ENCODE measurements at regions not wholly inside any gene's neighbourhood (a gene's known extent, or its start where the extent isn't known, plus 50 kb on each side); places are given as distances from the start of the nearest gene placed in this dataset.

DNA sequence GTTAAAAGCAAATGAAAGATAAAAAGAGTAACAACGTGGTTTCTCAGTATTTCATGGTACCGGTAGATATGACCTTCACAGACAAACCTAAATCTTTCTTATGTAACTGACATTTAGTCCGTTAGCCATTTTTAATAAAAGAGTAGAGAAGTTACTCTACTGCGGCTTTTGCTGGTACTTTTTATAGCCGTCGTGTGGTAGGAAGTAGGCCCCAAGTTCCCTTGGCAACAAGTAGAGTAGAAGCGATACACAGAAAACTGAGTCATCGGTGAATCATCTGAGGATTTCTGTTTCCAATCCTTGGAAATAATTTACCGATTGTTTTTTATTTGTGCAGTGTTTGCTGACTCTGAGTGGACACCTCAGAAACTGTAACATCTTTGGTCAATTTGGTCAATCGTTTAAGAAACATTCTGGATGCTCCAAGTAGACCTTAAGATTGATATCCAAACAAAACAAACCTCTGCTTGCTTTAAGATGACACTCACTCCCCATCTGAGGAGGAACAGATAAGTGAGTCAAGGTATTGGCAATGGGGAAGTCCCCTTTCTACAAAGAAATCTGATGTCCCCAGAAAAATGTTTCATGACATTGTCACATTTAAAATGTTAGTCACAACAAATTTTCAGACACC is 63.9 kb upstream of the AHR start:
- TF ChIP-seq, protein P1, sequence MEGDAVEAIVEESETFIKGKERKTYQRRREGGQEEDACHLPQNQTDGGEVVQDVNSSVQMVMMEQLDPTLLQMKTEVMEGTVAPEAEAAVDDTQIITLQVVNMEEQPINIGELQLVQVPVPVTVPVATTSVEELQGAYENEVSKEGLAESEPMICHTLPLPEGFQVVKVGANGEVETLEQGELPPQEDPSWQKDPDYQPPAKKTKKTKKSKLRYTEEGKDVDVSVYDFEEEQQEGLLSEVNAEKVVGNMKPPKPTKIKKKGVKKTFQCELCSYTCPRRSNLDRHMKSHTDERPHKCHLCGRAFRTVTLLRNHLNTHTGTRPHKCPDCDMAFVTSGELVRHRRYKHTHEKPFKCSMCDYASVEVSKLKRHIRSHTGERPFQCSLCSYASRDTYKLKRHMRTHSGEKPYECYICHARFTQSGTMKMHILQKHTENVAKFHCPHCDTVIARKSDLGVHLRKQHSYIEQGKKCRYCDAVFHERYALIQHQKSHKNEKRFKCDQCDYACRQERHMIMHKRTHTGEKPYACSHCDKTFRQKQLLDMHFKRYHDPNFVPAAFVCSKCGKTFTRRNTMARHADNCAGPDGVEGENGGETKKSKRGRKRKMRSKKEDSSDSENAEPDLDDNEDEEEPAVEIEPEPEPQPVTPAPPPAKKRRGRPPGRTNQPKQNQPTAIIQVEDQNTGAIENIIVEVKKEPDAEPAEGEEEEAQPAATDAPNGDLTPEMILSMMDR (IDR thresholded peaks at IDR 0.05; ENCODE audit: insufficient read depth, low read depth, low read length): no peak
- TF ChIP-seq EZH2 (IDR thresholded peaks at IDR 0.05; ENCODE audit: insufficient read depth, low read length): no peak
